ENCODE measurements at regions not wholly inside any gene's neighbourhood (a gene's known extent, or its start where the extent isn't known, plus 50 kb on each side); places are given as distances from the start of the nearest gene placed in this dataset.

DNA sequence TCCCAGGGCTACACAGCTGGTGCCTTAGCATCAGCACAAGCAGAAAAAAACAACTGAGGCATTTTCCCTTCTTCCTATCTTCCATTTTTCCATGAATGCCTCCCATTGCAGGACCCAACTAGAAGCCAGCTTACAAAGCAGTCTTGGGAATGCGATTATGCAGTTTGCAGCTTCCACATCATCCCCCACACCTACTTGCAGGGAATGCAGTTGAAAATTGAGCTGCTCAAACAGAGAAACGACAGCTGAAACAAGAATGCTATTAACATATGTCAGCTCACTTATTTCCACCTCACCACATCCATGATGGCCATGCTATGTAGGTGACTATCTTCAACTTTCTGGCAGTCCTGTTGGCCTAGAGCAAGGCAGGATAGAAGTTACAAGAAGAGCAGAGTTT is 150.6 kb upstream of the KCTD3 start:
- no peak overlapping the region for H3K4me3 ChIP-seq
- intact Hi-C loops (cut with DNase I): no loop called here
- H3K4me1 ChIP-seq (ENCODE audit: insufficient read depth): no peaks in the 10 kb centered on the region
- 37 to 49% (median 42%) methylated on average over 2 of the region's 2 CpGs for WGBS, 3 donors
- no peaks in the 10 kb centered on the region for H3K27me3 ChIP-seq
- no peak overlapping the region for H3K27ac ChIP-seq
- no peaks in the 10 kb centered on the region for H3K36me3 ChIP-seq
- H3K9me3 ChIP-seq: no peaks in the 10 kb centered on the region
- TF ChIP-seq EP300 (IDR thresholded peaks at IDR 0.05) (no peak), POLR2A (IDR thresholded peaks at IDR 0.05) (no peak)
- TF ChIP-seq, protein P1, sequence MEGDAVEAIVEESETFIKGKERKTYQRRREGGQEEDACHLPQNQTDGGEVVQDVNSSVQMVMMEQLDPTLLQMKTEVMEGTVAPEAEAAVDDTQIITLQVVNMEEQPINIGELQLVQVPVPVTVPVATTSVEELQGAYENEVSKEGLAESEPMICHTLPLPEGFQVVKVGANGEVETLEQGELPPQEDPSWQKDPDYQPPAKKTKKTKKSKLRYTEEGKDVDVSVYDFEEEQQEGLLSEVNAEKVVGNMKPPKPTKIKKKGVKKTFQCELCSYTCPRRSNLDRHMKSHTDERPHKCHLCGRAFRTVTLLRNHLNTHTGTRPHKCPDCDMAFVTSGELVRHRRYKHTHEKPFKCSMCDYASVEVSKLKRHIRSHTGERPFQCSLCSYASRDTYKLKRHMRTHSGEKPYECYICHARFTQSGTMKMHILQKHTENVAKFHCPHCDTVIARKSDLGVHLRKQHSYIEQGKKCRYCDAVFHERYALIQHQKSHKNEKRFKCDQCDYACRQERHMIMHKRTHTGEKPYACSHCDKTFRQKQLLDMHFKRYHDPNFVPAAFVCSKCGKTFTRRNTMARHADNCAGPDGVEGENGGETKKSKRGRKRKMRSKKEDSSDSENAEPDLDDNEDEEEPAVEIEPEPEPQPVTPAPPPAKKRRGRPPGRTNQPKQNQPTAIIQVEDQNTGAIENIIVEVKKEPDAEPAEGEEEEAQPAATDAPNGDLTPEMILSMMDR (IDR thresholded peaks at IDR 0.05): no peak
- DNase-seq: no peak

DNA sequence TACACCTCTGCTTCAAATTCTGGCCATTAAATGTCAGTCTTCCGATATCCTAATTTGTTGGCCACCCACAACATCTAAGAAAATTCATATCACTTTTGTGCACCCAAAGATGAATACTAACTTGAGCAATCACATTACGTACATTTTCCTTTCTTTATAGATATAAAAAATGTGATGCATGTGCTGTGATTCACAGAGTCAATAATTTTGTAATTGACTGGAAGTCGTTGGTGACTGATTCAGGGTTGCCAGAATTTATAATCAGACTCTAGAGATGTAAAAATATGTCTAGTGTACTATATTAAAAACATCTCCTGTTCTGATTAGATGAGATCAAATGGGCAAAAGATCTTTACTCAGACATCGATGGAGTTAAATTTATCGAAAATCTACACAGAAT is 150.0 kb upstream of the KCTD3 start:
- intact Hi-C loops (cut with DNase I): no loop called here
- Histone ChIP-seq H3K4me1 (ENCODE audit: insufficient read depth) (no peaks in the 10 kb centered on the region), H3K27ac (no peak overlapping the region), H3K27me3 (no peaks in the 10 kb centered on the region), H3K9me3 (no peaks in the 10 kb centered on the region), H3K4me3 (no peak overlapping the region), H3K36me3 (no peaks in the 10 kb centered on the region)
- TF ChIP-seq, protein P1 (IDR thresholded peaks at IDR 0.05): no peak
- TF ChIP-seq EP300 (IDR thresholded peaks at IDR 0.05) (no peak), POLR2A (IDR thresholded peaks at IDR 0.05) (no peak)
- 84 to 89% (median 85%) methylated on average over 5 of the region's 5 CpGs for WGBS, 3 donors
- no peak for DNase-seq

DNA sequence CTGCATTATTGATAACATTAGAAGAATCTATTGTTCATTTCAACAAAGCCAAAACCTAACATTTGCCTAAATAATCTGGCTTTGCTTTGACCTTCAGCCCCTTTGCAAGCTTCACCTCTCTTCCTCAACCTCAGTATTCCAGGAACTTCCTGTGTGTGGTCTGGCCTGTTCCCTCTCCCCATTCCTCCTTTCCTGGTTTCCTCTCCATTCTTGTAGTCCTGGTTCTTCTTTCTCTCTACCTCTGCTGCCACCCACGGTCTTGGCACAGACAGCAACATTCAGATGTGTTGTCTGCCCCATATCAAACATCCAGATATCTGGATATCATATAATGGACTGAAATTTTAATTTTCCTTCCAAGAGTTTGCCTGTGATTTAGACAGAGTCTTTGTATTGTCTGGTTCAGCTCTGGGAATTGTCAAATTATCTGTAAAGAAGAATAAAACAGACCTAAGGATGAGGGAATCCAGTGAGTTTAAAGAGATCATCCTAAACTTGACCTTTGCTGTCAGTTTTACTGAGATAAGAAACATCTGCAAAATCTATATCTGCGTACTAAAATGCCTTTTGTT is 148.1 kb upstream of the KCTD3 start:
- Histone ChIP-seq H3K4me3 (no peak overlapping the region), H3K27me3 (no peaks in the 10 kb centered on the region), H3K4me1 (ENCODE audit: insufficient read depth) (no peaks in the 10 kb centered on the region), H3K36me3 (no peaks in the 10 kb centered on the region), H3K27ac (no peak overlapping the region), H3K9me3 (no peaks in the 10 kb centered on the region)
- intact Hi-C loops (cut with DNase I): no loop called here
- no peak for DNase-seq
- TF ChIP-seq POLR2A (IDR thresholded peaks at IDR 0.05): no peak
- no peak for TF ChIP-seq EP300 (IDR thresholded peaks at IDR 0.05)
- TF ChIP-seq, protein P1 (IDR thresholded peaks at IDR 0.05): no peak
- WGBS, 3 donors: 17 to 24% (median 23%) methylated on average over 2 of the region's 2 CpGs

DNA sequence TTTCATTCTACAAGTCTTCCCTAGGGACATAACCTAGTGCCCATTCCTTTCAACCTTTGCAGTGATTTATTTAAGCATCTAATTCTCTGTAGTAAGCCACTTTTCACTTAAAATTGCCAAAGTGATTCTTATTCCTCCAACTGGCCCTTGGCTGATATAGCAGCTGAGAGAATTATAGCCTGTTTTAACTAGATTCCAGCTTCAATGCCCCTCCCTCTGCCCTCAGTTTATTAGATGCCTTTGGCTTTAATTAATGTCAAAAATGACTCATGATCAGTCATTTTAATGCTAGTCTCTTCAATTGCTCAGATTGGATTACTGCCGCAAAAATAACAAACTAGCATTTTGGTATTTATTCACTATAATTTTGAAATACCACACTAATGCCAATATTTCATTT is 145.4 kb upstream of the KCTD3 start:
- Histone ChIP-seq H3K4me3 (no peak overlapping the region), H3K9me3 (no peaks in the 10 kb centered on the region), H3K4me1 (ENCODE audit: insufficient read depth) (no peaks in the 10 kb centered on the region), H3K36me3 (no peaks in the 10 kb centered on the region), H3K27ac (no peak overlapping the region), H3K27me3 (no peaks in the 10 kb centered on the region)
- WGBS, 3 donors: 72 to 84% (median 80%) methylated on average over 1 of the region's 1 CpG
- TF ChIP-seq, protein P1 (IDR thresholded peaks at IDR 0.05): no peak
- TF ChIP-seq EP300 (IDR thresholded peaks at IDR 0.05) (no peak), POLR2A (IDR thresholded peaks at IDR 0.05) (no peak)
- intact Hi-C loops (cut with DNase I): no loop called here
- DNase-seq: no peak
